Ishikawa (cell line): ENCODE measurements at regions not wholly inside any gene's neighbourhood (a gene's known extent, or its start where the extent isn't known, plus 50 kb on each side); places are given as distances from the start of the nearest gene placed in this dataset.

Experiments
- CEBPB ChIP-seq: IDR thresholded peaks from 2 replicates; pipeline ENCODE4 v1.6.1; 2012
- CREB1 ChIP-seq: IDR thresholded peaks from 2 replicates; pipeline ENCODE4 v1.6.1; 2012; ENCODE audit warnings: low read depth
- EP300 ChIP-seq: IDR thresholded peaks from 2 replicates; pipeline ENCODE4 v1.6.1; 2012; ENCODE audit warnings: borderline replicate concordance
- FOXM1 ChIP-seq: IDR thresholded peaks from 2 replicates; pipeline ENCODE4 v1.6.1; 2012; ENCODE audit warnings: low read depth, borderline replicate concordance
- MAX ChIP-seq: IDR thresholded peaks from 2 replicates; pipeline ENCODE4 v1.6.1; 2012
- NFIC ChIP-seq: IDR thresholded peaks from 2 replicates; pipeline ENCODE4 v1.6.1; 2012
- RAD21 ChIP-seq: IDR thresholded peaks from 2 replicates; pipeline ENCODE4 v1.6.1; 2012; ENCODE audit warnings: low read depth
- REST ChIP-seq: IDR thresholded peaks from 2 replicates; pipeline ENCODE4 v1.6.1; 2012; ENCODE audit warnings: low read depth, mild to moderate bottlenecking
- TAF1 ChIP-seq: IDR thresholded peaks from 2 replicates; pipeline ENCODE4 v1.6.1; 2012; ENCODE audit warnings: low read depth, mild to moderate bottlenecking
- TCF12 ChIP-seq: IDR thresholded peaks from 2 replicates; pipeline ENCODE4 v1.6.1; 2012; ENCODE audit warnings: low read depth
- TEAD4 ChIP-seq: IDR thresholded peaks from 2 replicates; pipeline ENCODE4 v1.6.1; 2012
- USF1 ChIP-seq: IDR thresholded peaks from 2 replicates; pipeline ENCODE4 v1.6.1; 2012
- YY1 ChIP-seq: IDR thresholded peaks from 2 replicates; pipeline ENCODE4 v1.6.1; 2012; ENCODE audit warnings: low read depth

- TF ChIP-seq CREB1 (no peak), RAD21 (no peak), USF1 (no peak), NFIC (no peak), EP300 (no peak), REST (no peak), TEAD4 (no peak), TCF12 (no peak), CEBPB (no peak), MAX (no peak), FOXM1 (no peak), YY1 (no peak), TAF1 (no peak)
These were observed 1191.2 kb downstream of the NSUN3 start for GRCh38 chr3:95254061-95254460.
